ENCODE measurements at regions not wholly inside any gene's neighbourhood (a gene's known extent, or its start where the extent isn't known, plus 50 kb on each side); places are given as distances from the start of the nearest gene placed in this dataset.

DNA sequence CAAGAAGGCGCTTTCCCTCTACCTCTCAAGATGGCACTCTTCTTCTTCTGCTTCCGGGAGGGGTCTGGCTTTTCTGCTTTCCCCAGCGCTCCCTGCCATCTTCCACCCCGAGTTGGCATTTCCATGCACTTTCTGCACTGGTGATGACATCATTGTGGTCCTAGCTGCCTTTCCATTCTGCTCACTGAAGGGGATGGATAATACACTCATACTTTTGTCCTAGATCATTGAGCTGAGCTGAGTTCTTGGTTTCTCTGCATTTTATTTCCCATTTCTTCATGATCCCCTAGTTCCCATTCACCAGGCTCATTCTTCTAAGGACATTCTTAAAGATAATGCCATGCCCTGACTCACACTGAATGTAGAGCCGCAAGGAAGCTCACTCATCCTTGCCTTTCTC, 96.7 kb downstream of the EDN1 start:
- TF ChIP-seq, protein P1, sequence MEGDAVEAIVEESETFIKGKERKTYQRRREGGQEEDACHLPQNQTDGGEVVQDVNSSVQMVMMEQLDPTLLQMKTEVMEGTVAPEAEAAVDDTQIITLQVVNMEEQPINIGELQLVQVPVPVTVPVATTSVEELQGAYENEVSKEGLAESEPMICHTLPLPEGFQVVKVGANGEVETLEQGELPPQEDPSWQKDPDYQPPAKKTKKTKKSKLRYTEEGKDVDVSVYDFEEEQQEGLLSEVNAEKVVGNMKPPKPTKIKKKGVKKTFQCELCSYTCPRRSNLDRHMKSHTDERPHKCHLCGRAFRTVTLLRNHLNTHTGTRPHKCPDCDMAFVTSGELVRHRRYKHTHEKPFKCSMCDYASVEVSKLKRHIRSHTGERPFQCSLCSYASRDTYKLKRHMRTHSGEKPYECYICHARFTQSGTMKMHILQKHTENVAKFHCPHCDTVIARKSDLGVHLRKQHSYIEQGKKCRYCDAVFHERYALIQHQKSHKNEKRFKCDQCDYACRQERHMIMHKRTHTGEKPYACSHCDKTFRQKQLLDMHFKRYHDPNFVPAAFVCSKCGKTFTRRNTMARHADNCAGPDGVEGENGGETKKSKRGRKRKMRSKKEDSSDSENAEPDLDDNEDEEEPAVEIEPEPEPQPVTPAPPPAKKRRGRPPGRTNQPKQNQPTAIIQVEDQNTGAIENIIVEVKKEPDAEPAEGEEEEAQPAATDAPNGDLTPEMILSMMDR (conservative IDR thresholded peaks at IDR 0.05 in 1 of 2, IDR thresholded peaks at IDR 0.05 in 1 of 2; ENCODE audit: low read depth in 1 of 2, low read length in 2 of 2), result no peak
- TF ChIP-seq EZH2 (IDR thresholded peaks at IDR 0.05; ENCODE audit: low read length, missing control alignments), result no peak

Measured in fibroblast of lung (primary cell).